ENCODE measurements at regions not wholly inside any gene's neighbourhood (a gene's known extent, or its start where the extent isn't known, plus 50 kb on each side); places are given as distances from the start of the nearest gene placed in this dataset.

DNA sequence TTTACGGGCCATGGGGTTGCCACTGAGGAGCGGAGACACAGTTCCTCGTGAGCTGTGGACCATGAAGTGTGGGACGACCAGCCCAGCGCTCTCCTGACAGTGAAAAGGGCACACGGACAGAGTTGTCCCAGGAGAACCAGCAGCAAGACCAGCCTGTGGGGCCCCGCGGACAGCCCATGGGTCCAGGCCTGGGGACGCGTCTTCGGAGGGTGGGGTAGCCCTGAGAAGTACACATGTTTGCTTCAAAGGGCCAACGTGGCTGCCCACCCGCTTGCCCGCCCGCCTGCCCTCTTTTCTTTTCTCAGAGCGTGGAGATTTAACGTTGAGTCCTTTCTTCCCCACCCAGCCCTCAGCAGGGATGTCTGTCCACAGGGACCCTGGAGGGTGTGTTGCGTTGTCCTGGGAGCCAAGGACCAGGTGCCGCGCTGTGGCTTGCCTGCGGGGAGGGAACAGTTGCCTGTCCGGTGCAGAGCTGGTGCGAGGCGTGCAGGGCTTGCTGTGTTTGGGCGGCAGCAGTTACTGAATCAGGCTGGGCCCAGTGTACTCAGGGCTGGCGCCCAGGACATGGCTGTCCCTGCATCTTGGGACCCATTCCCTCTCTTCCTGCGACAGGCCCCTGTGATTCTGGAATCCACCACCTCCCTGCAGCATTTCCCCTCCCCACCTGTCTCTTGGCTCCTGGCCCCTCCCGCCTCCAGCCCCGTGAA, 120.1 kb upstream of the HDAC4 start:
- no peak for DNase-seq

DNA sequence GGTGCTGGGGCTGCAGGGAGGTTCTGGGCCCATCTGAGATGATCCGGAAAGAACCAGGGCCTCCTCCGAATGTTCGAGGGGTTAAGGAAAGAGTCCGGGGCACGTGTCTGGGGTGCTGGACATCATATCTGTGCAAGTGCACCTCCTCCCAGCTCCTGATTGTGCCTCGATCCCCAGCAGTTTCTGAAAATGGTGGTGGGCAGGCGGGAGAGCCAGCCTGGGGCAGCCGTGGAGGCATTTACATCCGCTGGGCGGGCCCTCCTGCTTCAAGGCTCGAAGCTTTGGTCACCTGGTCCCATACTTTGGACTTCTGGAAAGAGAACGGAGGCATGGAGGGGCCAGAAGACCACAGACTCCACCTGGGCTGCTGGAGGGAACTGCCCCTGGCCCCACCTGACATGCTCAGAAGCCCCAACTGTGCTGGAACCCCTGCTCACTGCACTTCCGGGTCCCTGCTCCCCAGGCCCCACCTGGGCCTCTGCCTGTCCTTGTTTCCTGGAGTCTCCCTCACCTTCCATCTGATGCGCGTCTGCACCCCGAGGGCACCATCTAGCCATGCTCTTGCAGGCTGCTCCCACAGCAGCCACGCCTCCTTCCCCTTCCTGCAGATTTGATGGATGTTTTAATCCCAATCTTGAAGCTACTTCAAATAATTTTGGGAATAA, 119.2 kb upstream of the HDAC4 start:
- no peak for DNase-seq

GRCh38 chr2:239519089-239519920, 118.5 kb upstream of the HDAC4 start:
- DNase-seq, result no peak

DNA sequence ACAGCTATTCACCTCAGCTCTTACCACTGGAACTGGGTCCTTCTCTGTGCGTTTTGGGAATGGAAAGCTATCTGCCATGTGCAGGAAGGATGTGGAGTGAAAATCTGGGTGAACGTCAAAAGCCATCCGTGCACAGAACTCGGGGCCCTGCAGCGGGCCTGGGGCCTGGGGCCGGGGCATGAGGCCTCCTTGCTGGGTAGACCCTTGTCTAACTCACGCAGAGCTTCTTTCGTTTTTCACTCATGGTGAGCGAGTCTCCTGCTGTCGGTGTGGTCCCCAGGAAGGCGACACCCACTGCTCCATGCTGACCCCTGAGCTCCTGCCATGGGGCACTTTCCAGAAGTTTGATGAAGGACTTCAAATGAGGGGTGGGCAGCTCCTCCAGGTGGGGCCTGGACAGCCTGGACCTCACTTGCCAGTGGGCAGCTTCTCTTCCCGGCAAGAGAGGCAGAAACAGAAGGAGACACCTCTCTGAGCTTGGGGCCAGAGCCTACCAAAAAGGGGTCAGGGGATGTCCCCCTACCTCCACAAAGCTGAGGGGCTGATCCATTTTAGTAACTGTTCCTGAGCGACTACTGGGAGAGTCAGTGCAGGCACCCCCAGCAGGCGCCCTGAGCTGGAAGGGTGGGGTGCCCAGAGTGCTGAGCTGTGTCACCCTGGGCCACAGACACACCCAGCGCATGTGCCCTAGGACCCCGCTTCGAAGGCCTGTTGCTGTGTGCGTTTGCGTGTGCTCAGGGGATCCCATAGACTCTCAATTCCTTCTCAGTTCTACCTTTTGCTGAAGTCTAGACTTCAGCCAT, 117.7 kb upstream of the HDAC4 start:
- DNase-seq, result no peak

DNA sequence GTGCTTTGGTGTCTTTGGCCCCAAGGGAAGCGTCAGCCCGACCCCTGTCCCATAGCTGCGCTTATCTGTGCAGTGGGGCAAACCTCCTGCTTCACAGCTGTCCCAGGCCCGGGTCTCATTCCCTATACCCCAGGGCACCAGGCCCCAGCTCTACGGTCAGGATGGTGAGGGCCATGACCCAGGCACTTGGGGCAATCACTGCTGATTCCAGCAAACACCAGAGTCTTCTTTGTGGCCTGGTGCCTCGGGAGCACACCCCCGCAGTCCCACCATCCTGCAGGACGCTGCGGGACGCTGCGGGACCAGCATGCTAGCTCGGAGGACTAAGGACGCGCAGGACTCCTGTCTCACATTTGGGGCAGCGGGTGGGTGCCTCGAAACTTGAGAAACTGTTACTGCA, 116.9 kb upstream of the HDAC4 start:
- no peak for DNase-seq

DNA sequence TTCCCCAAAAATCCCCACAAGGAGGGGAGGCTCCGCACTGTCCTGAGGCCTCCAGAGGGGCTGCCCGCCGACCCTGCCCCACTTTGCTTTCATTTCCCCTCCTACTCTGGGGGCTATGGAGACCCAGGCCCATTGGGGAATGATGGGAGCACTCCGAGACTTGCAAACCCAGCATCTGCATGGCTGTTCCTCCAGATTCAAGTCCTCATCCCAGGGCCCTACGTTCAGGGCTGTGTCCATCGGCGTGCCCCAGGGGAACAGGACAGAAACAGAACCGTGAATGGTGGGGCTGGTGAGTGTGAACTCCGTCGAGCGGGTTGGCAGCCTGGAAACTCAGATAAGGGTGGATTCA, 116.1 kb upstream of the HDAC4 start:
- no peak for DNase-seq

DNA sequence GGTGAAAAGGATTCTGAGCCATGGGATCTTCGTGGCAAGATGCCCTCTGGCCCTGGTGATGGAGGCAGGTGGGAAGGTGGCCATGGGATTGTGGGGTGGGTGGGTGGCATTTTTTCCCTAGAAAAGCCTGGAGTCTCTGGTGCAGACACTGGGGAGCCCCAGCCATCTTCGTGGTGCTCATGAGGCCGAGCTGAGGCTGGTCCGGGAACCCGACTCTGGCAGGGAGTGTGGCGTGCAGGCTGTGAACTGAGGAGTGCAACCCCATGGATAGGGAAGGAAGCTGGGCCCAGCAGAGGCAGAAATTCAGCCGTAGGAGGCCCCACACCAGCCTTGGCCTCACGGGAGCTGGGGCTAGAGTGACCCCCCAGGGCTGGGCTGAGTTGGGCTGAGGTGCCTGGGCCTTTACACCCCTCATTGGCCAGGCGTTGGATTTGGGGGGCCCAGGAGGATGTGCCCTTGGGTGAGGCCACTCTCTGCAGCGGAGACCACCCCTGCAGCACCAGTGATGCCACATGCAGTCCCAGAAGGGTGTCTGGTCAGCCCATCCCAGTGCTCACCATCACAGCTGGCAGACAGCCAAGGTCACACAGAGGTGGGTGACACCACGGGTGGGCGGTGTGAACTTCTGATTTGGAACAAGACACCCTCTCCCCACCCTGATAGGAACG, 115.6 kb upstream of the HDAC4 start:
- DNase-seq, result no peak

DNA sequence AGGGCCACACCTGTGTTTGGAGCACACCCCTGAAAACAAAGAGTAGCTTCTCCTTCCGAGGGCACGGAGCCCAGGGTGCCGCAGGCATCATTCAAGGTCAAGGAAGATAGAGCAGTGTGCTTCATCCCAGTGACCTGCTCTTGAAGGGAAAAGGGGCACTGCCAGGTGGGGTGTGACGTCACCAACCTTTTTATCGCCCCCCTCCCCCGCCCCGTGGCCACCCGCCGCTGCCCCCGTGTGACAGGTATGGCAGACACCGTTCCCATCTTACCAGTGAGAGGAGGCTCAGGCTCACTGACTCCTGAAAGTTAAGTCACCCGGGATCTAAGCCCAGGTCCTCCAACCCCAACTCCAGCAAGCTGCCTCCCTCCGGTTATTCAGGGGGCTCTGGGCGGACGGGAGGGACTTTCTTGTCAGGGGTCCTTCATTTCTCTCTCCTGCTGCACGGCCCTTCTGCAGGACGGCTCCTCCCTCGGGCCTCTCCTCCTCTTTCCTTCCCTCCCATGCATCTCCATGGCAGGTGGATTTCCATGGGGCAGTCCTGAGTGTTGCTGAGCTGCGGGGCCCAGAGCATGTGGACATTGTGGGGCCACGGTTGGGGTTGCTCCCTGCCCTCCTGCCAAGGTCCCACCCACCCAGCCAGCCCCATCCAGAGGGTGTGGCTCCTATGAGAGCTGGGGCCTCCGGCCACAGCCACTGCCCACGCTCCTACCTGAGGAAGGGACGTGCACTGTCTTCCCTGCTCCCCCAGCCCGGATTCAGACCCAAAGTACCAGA, 114.1 kb upstream of the HDAC4 start:
- DNase-seq, result no peak

DNA sequence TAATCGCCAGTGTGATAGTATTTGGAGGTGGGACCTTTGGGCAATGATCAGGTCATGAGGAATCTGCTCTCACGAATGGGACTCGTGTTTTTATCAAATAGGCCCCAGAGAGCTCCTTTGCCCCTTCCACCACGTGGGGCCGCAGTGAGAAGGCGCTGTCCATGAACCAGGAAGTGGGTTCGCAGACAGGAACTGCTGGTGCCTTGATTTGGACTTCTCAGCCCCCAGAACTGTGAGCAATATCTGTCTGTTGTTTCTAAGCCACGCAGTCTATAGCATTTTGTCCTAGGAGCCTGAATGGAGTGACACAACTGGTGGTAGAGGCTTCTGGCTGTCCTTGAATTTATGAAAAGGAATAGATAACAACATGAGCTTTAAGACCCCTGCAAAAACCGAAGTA, 111.2 kb upstream of the HDAC4 start:
- no peak for DNase-seq

GRCh38 chr2:239509373-239510143, 108.7 kb upstream of the HDAC4 start:
- no peak for DNase-seq

DNA sequence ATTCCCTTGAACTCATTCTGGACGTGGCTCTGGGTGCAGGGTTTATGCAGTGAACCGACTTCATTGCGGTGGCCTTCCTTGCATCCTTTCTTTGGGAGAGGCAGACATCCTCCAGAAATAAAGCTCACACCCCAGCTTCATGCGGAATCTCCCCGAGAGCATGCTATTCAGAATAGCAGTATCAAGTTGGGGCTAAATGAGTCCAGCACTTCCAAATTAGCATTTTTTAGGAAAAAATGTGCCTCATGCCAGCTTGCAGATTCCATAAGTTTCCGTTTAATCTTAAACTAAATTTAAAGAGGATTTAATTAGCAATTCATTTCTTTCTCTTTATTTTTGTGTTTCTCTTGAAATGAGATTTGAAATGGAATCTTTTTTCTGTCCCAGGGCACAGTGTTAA, 107.4 kb upstream of the HDAC4 start:
- DNase-seq, result no peak

- no peak for DNase-seq
These were observed 106.9 kb upstream of the HDAC4 start for GRCh38 chr2:239507576-239508258.

- no peak for DNase-seq
These were observed 106.1 kb upstream of the HDAC4 start for GRCh38 chr2:239506961-239507360.

DNA sequence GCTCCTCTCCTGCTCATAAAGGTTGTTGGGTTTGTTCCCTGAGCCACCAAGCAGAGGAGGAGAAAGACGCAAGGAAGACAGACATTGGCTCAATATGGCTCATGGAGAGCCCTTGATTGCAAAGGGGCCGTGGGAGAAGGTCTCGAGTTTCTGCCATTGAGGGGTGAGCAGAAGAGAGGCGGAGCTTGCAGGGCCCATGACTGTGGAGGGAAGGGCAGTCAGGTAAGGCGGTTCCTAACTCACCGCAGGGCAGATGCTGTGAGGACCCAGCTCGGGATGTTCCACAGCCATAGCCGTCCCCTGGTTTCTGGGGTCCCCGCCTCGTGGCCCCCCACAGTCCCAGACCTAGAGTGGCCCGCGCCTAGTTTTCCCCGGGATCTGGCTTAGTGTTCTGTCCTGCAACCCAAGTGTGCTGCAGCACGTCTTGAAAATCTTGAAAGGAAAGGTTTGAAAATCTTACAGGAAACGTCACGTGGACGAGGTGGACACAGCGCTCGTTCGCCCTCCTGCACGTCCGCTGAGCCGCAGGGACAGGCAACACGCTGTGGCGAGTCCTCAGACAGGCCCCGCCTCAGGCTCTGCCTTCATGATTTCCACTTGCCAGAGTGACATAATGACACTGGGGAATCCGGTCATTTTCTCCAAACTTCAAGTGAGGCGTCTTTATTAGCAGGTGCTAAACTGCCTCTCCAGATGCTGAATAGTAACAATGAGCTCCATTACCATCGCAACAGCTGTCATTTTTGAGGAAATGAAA, 105.5 kb upstream of the HDAC4 start:
- DNase-seq, result no peak

GRCh38 chr2:239504643-239505235, 103.9 kb upstream of the HDAC4 start:
- DNase-seq, result no peak

- DNase-seq, result no peak
These were observed 101.8 kb upstream of the HDAC4 start for GRCh38 chr2:239502430-239503186.

GRCh38 chr2:239500574-239501550, 100.0 kb upstream of the HDAC4 start:
- peak; percentile 53 for DNase-seq

All from CD4-positive, alpha-beta T cell treated with Interferon gamma for 1 hour (primary cell).